ENCODE measurements at regions not wholly inside any gene's neighbourhood (a gene's known extent, or its start where the extent isn't known, plus 50 kb on each side); places are given as distances from the start of the nearest gene placed in this dataset.

DNA sequence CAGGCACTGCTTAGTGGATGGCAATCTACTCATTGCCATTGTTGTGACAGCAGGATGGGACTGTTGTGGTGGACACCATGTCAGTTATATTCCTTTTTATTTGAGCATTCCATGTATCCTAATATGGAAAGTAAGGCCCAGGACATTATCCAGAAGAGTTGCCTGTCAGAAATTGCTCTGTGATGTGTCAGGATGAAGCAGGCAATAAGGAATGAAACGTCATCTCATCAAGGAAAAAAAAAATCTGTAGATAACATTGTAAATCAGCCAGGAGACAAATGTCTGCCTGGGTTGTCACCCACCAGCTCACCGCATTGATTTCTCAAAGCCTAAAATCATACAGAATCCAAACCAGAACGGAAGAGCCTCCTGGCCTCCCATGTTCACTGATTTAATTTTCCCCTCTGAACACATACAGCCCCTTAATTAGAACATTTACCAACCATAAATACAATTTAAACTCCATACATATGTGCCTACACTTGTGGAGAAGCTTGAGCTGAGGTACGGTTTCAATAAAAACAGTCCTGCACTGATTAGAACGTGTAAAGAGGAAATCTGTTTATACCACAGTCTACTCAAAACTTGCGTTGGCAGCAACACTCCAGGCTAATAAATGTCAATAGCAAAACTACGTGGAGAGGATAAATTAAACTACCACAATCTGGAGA, 73.9 kb downstream of the FOXD1 start (continued):
- TF ChIP-seq, protein P1, sequence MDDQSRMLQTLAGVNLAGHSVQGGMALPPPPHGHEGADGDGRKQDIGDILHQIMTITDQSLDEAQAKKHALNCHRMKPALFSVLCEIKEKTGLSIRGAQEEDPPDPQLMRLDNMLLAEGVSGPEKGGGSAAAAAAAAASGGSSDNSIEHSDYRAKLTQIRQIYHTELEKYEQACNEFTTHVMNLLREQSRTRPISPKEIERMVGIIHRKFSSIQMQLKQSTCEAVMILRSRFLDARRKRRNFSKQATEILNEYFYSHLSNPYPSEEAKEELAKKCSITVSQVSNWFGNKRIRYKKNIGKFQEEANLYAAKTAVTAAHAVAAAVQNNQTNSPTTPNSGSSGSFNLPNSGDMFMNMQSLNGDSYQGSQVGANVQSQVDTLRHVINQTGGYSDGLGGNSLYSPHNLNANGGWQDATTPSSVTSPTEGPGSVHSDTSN (IDR thresholded peaks at IDR 0.05) = peak; percentile 99

- CTCF ChIA-PET = interaction anchor here (1.0 kb wide), 1 partner anchor 81 kb away, joined by 4 read pairs; no protein-coding TSS in a partner anchor
- no peak for DNase-seq
- TF ChIP-seq, protein P1 (IDR thresholded peaks at IDR 0.05) = peak; percentile 99
- TF ChIP-seq SMC3 (IDR thresholded peaks at IDR 0.05; ENCODE audit: low read depth, low read length) (no peak), GABPA (IDR thresholded peaks at IDR 0.05; ENCODE audit: low read depth) (no peak), NRF1 (IDR thresholded peaks at IDR 0.05; ENCODE audit: low read depth, low read length) (no peak), EP300 (IDR thresholded peaks at IDR 0.05; ENCODE audit: borderline replicate concordance in 1 of 2, low read depth in 1 of 2, low read length in 1 of 2) (peak; percentile 67 to 97; a peak in 3 of 4 replicates), GATA2 (CRISPR knock-in tag; IDR thresholded peaks at IDR 0.05) (no peak), MXI1 (IDR thresholded peaks at IDR 0.05; ENCODE audit: low read depth, low read length) (no peak), YY1 (IDR thresholded peaks at IDR 0.05; ENCODE audit: low read depth) (0 out of 2 replicates have a peak, but pooled peaks have one; percentile 34), ZBTB33 (IDR thresholded peaks at IDR 0.05; ENCODE audit: borderline replicate concordance, low read depth) (peak; percentile 42; the same call in 1 of the 2 replicates), TCF12 (IDR thresholded peaks at IDR 0.05) (peak; percentile 97), SIN3A (IDR thresholded peaks at IDR 0.05; ENCODE audit: borderline replicate concordance, low read depth, low read length) (peak; percentile 78; the same call in 1 of the 2 replicates), JUND (IDR thresholded peaks at IDR 0.05) (peak; percentile 91), REST (IDR thresholded peaks at IDR 0.05; ENCODE audit: low read depth, low read length) (peak; percentile 68; the same call in 1 of the 2 replicates), FOSL2 (IDR thresholded peaks at IDR 0.05; ENCODE audit: borderline replicate concordance, low read depth) (peak; percentile 52; the same call in 1 of the 2 replicates), USF1 (IDR thresholded peaks at IDR 0.05; ENCODE audit: borderline replicate concordance, low read depth) (peak; percentile 38; the same call in 1 of the 2 replicates), TEAD4 (IDR thresholded peaks at IDR 0.05; ENCODE audit: borderline replicate concordance, insufficient read depth) (peak; percentile 85), MAX (IDR thresholded peaks at IDR 0.05; ENCODE audit: low read depth) (peak; percentile 55; the same call in 1 of the 2 replicates), NFIC (IDR thresholded peaks at IDR 0.05; ENCODE audit: borderline replicate concordance) (peak; percentile 95), FOXM1 (IDR thresholded peaks at IDR 0.05; ENCODE audit: low read depth) (peak; percentile 92), MEF2A (IDR thresholded peaks at IDR 0.05; ENCODE audit: borderline replicate concordance, low read depth) (peak; percentile 9; the same call in 1 of the 2 replicates)
These were observed 74.6 kb downstream of the FOXD1 start for GRCh38 chr5:73373814-73374510.

More at GRCh38 chr5:73373814-73374510, 74.6 kb downstream of the FOXD1 start:
- 11% methylated on average over 3 of the region's 3 CpGs for WGBS (ENCODE audit: low lambda C conversion rate)
- Histone ChIP-seq H3K9me2 (no peaks in the 10 kb centered on the region), H3K9me3 (no peaks in the 10 kb centered on the region), H3K4me1 (ENCODE audit: control insufficient read depth in 1 of 2, insufficient read depth in 2 of 2, low read depth in 1 of 2, low read length in 1 of 2) (peaks cover 0 to 47% of the 10 kb centered on the region in 2 experiments), H3K9ac (peak overlapping the region; percentile 16; the same call in 1 of the 2 replicates), H3K36me3 (replicated peaks in 1 of 2; ENCODE audit: control insufficient read depth in 1 of 2, insufficient read depth in 2 of 2, low read length in 1 of 2) (no peaks in the 10 kb centered on the region), H3F3A (replicated peaks; ENCODE audit: insufficient read depth) (peaks cover 79% of the 10 kb centered on the region), H4K20me1 (ENCODE audit: insufficient read depth) (no peaks in the 10 kb centered on the region), H3K4me2 (peak overlapping the region; percentile 21; the same call in 1 of the 2 replicates), H3K79me2 (ENCODE audit: insufficient read depth) (0 out of 2 replicates have a peak, but pooled peaks cover 5% of the 10 kb centered on the region), H2AFZ (ENCODE audit: low read depth) (no peak overlapping the region), H3K27ac (ENCODE audit: low read depth in 2 of 2, low read length in 1 of 2) (peak overlapping the region; percentile 90 to 99; a peak in 3 of 4 replicates), H3K27me3 (ENCODE audit: insufficient read depth) (no peaks in the 10 kb centered on the region), H3K4me3 (ENCODE audit: low read depth in 2 of 2, low read length in 1 of 2) (no peak overlapping the region)
- POLR2A ChIA-PET = interaction anchor here (0.6 kb wide), 1 partner anchor 28 kb away, joined by 4 read pairs; no protein-coding TSS in a partner anchor
